NT2/D1 (cell line): ENCODE measurements at regions not wholly inside any gene's neighbourhood (a gene's known extent, or its start where the extent isn't known, plus 50 kb on each side); places are given as distances from the start of the nearest gene placed in this dataset.

Experiments
- DNase-seq: peaks from one replicate; pipeline ENCODE4 v3.0.0-alpha.2; 2011; ENCODE audit warnings: low read depth, low spot score
- H3K27me3 ChIP-seq: 2 replicates; pipeline ENCODE4 v1.6.0; 2011; ENCODE audit warnings: mild to moderate bottlenecking; ENCODE audit not compliant: insufficient read length, insufficient read depth
- H3K36me3 ChIP-seq: 2 replicates; pipeline ENCODE4 v1.6.1; 2011; ENCODE audit warnings: mild to moderate bottlenecking, low read length, mixed read lengths; ENCODE audit not compliant: insufficient read depth, insufficient read length
- H3K4me1 ChIP-seq: 2 replicates; pipeline ENCODE4 v1.5.1; 2011; ENCODE audit not compliant: insufficient read depth, insufficient read length
- H3K4me3 ChIP-seq: 2 replicates; pipeline ENCODE4 v1.5.1; 2011; ENCODE audit warnings: low read depth; ENCODE audit not compliant: insufficient read length
- H3K9ac ChIP-seq: 2 replicates; pipeline ENCODE4 v1.6.0; 2011; ENCODE audit warnings: low read depth; ENCODE audit not compliant: insufficient read length
- H3K9me3 ChIP-seq: 2 replicates; pipeline ENCODE4 v1.5.1; 2011; ENCODE audit warnings: mild to moderate bottlenecking, low read length; ENCODE audit not compliant: insufficient read depth
- SUZ12 ChIP-seq: IDR thresholded peaks from 2 replicates; pipeline ENCODE4 v1.6.1; 2011; ENCODE audit not compliant: insufficient read length, insufficient read depth; ENCODE audit errors: extremely low read depth
- YY1 ChIP-seq: IDR thresholded peaks from 2 replicates; pipeline ENCODE4 v1.6.1; 2011; ENCODE audit not compliant: insufficient read length, insufficient read depth
- ZNF274 ChIP-seq: IDR thresholded peaks from 2 replicates; pipeline ENCODE4 v1.6.1; 2011; ENCODE audit warnings: mild to moderate bottlenecking, low read depth, low read length

GRCh38 chr20:40205971-40206370 is 483.1 kb downstream of the MAFB start:
- DNase-seq, result no peak
- Histone ChIP-seq H3K36me3 (no peaks in the 10 kb centered on the region), H3K4me3 (no peak overlapping the region), H3K9ac (no peak overlapping the region), H3K27me3 (no peaks in the 10 kb centered on the region), H3K9me3 (no peaks in the 10 kb centered on the region; the same call in 1 of the 2 replicates), H3K4me1 (no peaks in the 10 kb centered on the region)
- TF ChIP-seq YY1 (no peak), SUZ12 (no peak), ZNF274 (no peak)

- DNase-seq, result no peak
- no peak for TF ChIP-seq ZNF274
- no peak for TF ChIP-seq SUZ12
- H3K4me3 ChIP-seq, result no peak overlapping the region
- H3K4me1 ChIP-seq, result no peaks in the 10 kb centered on the region
- no peaks in the 10 kb centered on the region for H3K27me3 ChIP-seq
- no peaks in the 10 kb centered on the region for H3K36me3 ChIP-seq
- no peak overlapping the region for H3K9ac ChIP-seq
- no peaks in the 10 kb centered on the region for H3K9me3 ChIP-seq
Observed at GRCh38 chr20:40203032-40203431, 486.0 kb downstream of the MAFB start.

GRCh38 chr20:40197691-40198090 is 491.3 kb downstream of the MAFB start:
- Histone ChIP-seq H3K9ac (no peak overlapping the region), H3K4me1 (no peaks in the 10 kb centered on the region), H3K4me3 (no peak overlapping the region), H3K27me3 (no peaks in the 10 kb centered on the region), H3K36me3 (no peaks in the 10 kb centered on the region), H3K9me3 (no peaks in the 10 kb centered on the region)
- TF ChIP-seq ZNF274 (no peak), YY1 (no peak), SUZ12 (no peak)
- no peak for DNase-seq

GRCh38 chr20:40196846-40197436 is 492.1 kb downstream of the MAFB start:
- no peak overlapping the region for H3K9ac ChIP-seq
- no peak overlapping the region for H3K4me3 ChIP-seq
- TF ChIP-seq ZNF274 (no peak), SUZ12 (no peak), YY1 (no peak)
- no peaks in the 10 kb centered on the region for H3K36me3 ChIP-seq
- no peaks in the 10 kb centered on the region for H3K27me3 ChIP-seq
- no peaks in the 10 kb centered on the region for H3K9me3 ChIP-seq
- no peaks in the 10 kb centered on the region for H3K4me1 ChIP-seq
- DNase-seq, result no peak

DNA sequence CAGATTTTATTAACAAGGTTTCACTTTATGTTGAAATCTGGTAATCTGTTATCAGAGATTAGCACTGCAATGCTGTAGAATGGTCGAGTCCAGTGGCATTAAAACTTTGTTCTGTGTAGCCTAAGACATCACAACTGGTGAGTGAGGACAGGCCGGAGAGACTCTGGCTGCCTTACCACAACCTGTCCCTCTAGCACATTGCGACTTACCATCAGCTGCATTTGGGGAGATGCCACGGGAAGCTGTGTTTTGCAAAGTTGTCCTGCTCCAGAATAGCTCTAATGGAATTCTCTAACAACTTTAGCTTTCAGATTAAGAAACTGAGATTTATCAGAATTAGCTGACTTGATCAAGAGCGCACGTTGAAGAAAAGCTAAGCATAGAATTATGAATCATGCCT is 493.3 kb downstream of the MAFB start:
- TF ChIP-seq YY1 (no peak), SUZ12 (no peak), ZNF274 (no peak)
- H3K36me3 ChIP-seq, result no peaks in the 10 kb centered on the region
- H3K4me3 ChIP-seq, result no peak overlapping the region
- H3K27me3 ChIP-seq, result no peaks in the 10 kb centered on the region
- no peaks in the 10 kb centered on the region for H3K4me1 ChIP-seq
- H3K9ac ChIP-seq, result no peak overlapping the region
- no peaks in the 10 kb centered on the region for H3K9me3 ChIP-seq
- no peak for DNase-seq

DNA sequence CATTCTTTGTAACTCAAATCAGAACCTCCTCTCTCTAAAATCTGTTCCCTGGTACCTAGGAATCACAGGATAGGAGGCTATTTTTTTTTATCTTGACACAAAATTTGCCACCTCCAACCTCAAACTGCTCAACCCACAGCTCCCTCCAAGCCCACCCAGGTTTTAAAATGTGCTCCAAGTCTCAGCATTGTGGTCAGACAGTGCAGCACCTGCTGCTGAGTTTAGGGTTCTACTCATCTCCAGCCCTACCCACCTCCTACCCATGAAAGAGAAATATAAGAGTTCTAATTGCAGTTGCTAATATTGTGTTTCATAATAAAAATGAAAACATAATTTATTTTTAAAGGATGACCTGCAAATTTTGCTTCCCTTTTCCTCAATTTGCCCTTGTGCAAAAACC is 496.5 kb downstream of the MAFB start:
- TF ChIP-seq YY1, result no peak
- TF ChIP-seq ZNF274, result no peak
- no peak for TF ChIP-seq SUZ12
- no peak overlapping the region for H3K9ac ChIP-seq
- no peaks in the 10 kb centered on the region for H3K27me3 ChIP-seq
- no peaks in the 10 kb centered on the region for H3K4me1 ChIP-seq
- H3K9me3 ChIP-seq, result no peaks in the 10 kb centered on the region
- no peaks in the 10 kb centered on the region for H3K36me3 ChIP-seq
- H3K4me3 ChIP-seq, result no peak overlapping the region
- no peak for DNase-seq

GRCh38 chr20:40192081-40192480 is 497.0 kb downstream of the MAFB start:
- H3K4me1 ChIP-seq, result no peaks in the 10 kb centered on the region
- no peak for TF ChIP-seq SUZ12
- TF ChIP-seq ZNF274, result no peak
- no peak for TF ChIP-seq YY1
- no peak for DNase-seq

GRCh38 chr20:40191573-40191972 is 497.5 kb downstream of the MAFB start:
- Histone ChIP-seq H3K4me3 (no peak overlapping the region), H3K9ac (no peak overlapping the region), H3K4me1 (no peaks in the 10 kb centered on the region), H3K9me3 (no peaks in the 10 kb centered on the region), H3K27me3 (no peaks in the 10 kb centered on the region), H3K36me3 (no peaks in the 10 kb centered on the region)
- DNase-seq, result no peak
- TF ChIP-seq ZNF274 (no peak), YY1 (no peak), SUZ12 (no peak)

More at GRCh38 chr20:40192081-40192480, 497.0 kb downstream of the MAFB start:
- no peaks in the 10 kb centered on the region for H3K9me3 ChIP-seq
- no peaks in the 10 kb centered on the region for H3K27me3 ChIP-seq
- no peak overlapping the region for H3K4me3 ChIP-seq
- H3K36me3 ChIP-seq, result no peaks in the 10 kb centered on the region
- no peak overlapping the region for H3K9ac ChIP-seq
